Stimulated activated memory B cell treated with anti-CD40 and anti-IgM and Interleukin-4, amounts not matched to agents 10 μg/mL and 1 μg/mL and 100 μg/mL, for 72 hours (primary cell): ENCODE measurements at regions not wholly inside any gene's neighbourhood (a gene's known extent, or its start where the extent isn't known, plus 50 kb on each side); places are given as distances from the start of the nearest gene placed in this dataset.
"Not testable (repeated sequence)": the region's sequence is repeated elsewhere in the genome, so short reads cannot be mapped to it uniquely, and the experiment has no call there.

ENCODE experiments used
- ATAC-seq: fragments of 150-1000 bp; cut with Tn5 transposase; 2 replicates; pipeline ENCODE4 v1.10.0; 2021
- H3K27ac Mint-ChIP-seq: one replicate; pipeline ENCODE4 v1.8.0; 2022; ENCODE audit warnings: mild to moderate bottlenecking, mixed read lengths
- H3K27me3 Mint-ChIP-seq: one replicate; pipeline ENCODE4 v1.8.0; 2022; ENCODE audit warnings: mixed read lengths
- H3K36me3 Mint-ChIP-seq: one replicate; pipeline ENCODE4 v1.8.0; 2022; ENCODE audit warnings: mixed read lengths
- H3K4me1 Mint-ChIP-seq: one replicate; pipeline ENCODE4 v1.8.0; 2022; ENCODE audit warnings: mixed read lengths
- H3K4me3 Mint-ChIP-seq: one replicate; pipeline ENCODE4 v1.8.0; 2022; ENCODE audit warnings: mild to moderate bottlenecking, moderate library complexity, mixed read lengths
- H3K9me3 Mint-ChIP-seq: one replicate; pipeline ENCODE4 v1.8.0; 2022; ENCODE audit warnings: mixed read lengths

GRCh38 chr2:66127656-66128055 is 307.3 kb upstream of the MEIS1 start:
- Mint-ChIP-seq H3K9me3 (peaks cover 2% of the 10 kb centered on the region), H3K27ac (no peak overlapping the region), H3K36me3 (no peaks in the 10 kb centered on the region), H3K27me3 (no peaks in the 10 kb centered on the region), H3K4me1 (no peaks in the 10 kb centered on the region), H3K4me3 (no peak overlapping the region)
- no peak for ATAC-seq

GRCh38 chr2:66127061-66127460 is 307.9 kb upstream of the MEIS1 start:
- Mint-ChIP-seq H3K4me3 (no peak overlapping the region), H3K27ac (no peak overlapping the region), H3K27me3 (no peaks in the 10 kb centered on the region), H3K9me3 (peaks cover 2% of the 10 kb centered on the region), H3K36me3 (no peaks in the 10 kb centered on the region), H3K4me1 (no peaks in the 10 kb centered on the region)
- ATAC-seq, result no peak

GRCh38 chr2:66125951-66126350 is 309.0 kb upstream of the MEIS1 start:
- Mint-ChIP-seq H3K4me3 (no peak overlapping the region), H3K27me3 (no peaks in the 10 kb centered on the region), H3K9me3 (peaks cover 2% of the 10 kb centered on the region), H3K36me3 (no peaks in the 10 kb centered on the region), H3K27ac (no peak overlapping the region), H3K4me1 (no peaks in the 10 kb centered on the region)
- ATAC-seq, result no peak

- H3K36me3 Mint-ChIP-seq, result no peaks in the 10 kb centered on the region
- ATAC-seq, result no peak
- no peaks in the 10 kb centered on the region for H3K4me1 Mint-ChIP-seq
- no peaks in the 10 kb centered on the region for H3K9me3 Mint-ChIP-seq
- H3K27ac Mint-ChIP-seq, result no peak overlapping the region
- H3K4me3 Mint-ChIP-seq, result no peak overlapping the region
- no peaks in the 10 kb centered on the region for H3K27me3 Mint-ChIP-seq
Measured at GRCh38 chr2:66122516-66122915, 312.4 kb upstream of the MEIS1 start.

- no peaks in the 10 kb centered on the region for H3K4me1 Mint-ChIP-seq
- no peak overlapping the region for H3K4me3 Mint-ChIP-seq
- no peak overlapping the region for H3K27ac Mint-ChIP-seq
Measured at GRCh38 chr2:66121946-66122345, 313.0 kb upstream of the MEIS1 start.

GRCh38 chr2:66113988-66114625 is 320.8 kb upstream of the MEIS1 start:
- no peaks in the 10 kb centered on the region for H3K27me3 Mint-ChIP-seq
- H3K9me3 Mint-ChIP-seq, result peaks cover 4% of the 10 kb centered on the region
- H3K4me3 Mint-ChIP-seq, result no peak overlapping the region
- no peak for ATAC-seq
- no peak overlapping the region for H3K27ac Mint-ChIP-seq
- H3K36me3 Mint-ChIP-seq, result no peaks in the 10 kb centered on the region
- H3K4me1 Mint-ChIP-seq, result no peaks in the 10 kb centered on the region

More at GRCh38 chr2:66121946-66122345, 313.0 kb upstream of the MEIS1 start:
- ATAC-seq, result no peak
- Mint-ChIP-seq H3K36me3 (no peaks in the 10 kb centered on the region), H3K27me3 (no peaks in the 10 kb centered on the region), H3K9me3 (no peaks in the 10 kb centered on the region)

GRCh38 chr2:66111706-66112105 is 323.2 kb upstream of the MEIS1 start:
- H3K9me3 Mint-ChIP-seq, result peaks cover 4% of the 10 kb centered on the region
- H3K4me3 Mint-ChIP-seq, result no peak overlapping the region
- no peak for ATAC-seq
- H3K27ac Mint-ChIP-seq, result no peak overlapping the region
- H3K4me1 Mint-ChIP-seq, result no peaks in the 10 kb centered on the region
- H3K36me3 Mint-ChIP-seq, result no peaks in the 10 kb centered on the region
- no peaks in the 10 kb centered on the region for H3K27me3 Mint-ChIP-seq

- no peak for ATAC-seq
- H3K36me3 Mint-ChIP-seq, result no peaks in the 10 kb centered on the region
- no peak overlapping the region for H3K4me3 Mint-ChIP-seq
- H3K9me3 Mint-ChIP-seq, result peaks cover 4% of the 10 kb centered on the region
- H3K4me1 Mint-ChIP-seq, result no peaks in the 10 kb centered on the region
- no peak overlapping the region for H3K27ac Mint-ChIP-seq
- no peaks in the 10 kb centered on the region for H3K27me3 Mint-ChIP-seq
Measured at GRCh38 chr2:66110608-66111007, 324.3 kb upstream of the MEIS1 start.

GRCh38 chr2:66110086-66110485 is 324.8 kb upstream of the MEIS1 start:
- Mint-ChIP-seq H3K9me3 (peaks cover 4% of the 10 kb centered on the region), H3K4me3 (no peak overlapping the region), H3K27ac (no peak overlapping the region), H3K4me1 (no peaks in the 10 kb centered on the region), H3K27me3 (no peaks in the 10 kb centered on the region), H3K36me3 (no peaks in the 10 kb centered on the region)
- no peak for ATAC-seq

GRCh38 chr2:66109419-66109818 is 325.5 kb upstream of the MEIS1 start:
- Mint-ChIP-seq H3K36me3 (no peaks in the 10 kb centered on the region), H3K27me3 (no peaks in the 10 kb centered on the region), H3K4me1 (no peaks in the 10 kb centered on the region), H3K27ac (no peak overlapping the region), H3K9me3 (peaks cover 4% of the 10 kb centered on the region), H3K4me3 (no peak overlapping the region)
- ATAC-seq, result no peak

GRCh38 chr2:66105066-66105753 is 329.7 kb upstream of the MEIS1 start:
- Mint-ChIP-seq H3K36me3 (no peaks in the 10 kb centered on the region), H3K27ac (no peak overlapping the region), H3K27me3 (no peaks in the 10 kb centered on the region), H3K9me3 (no peaks in the 10 kb centered on the region), H3K4me3 (no peak overlapping the region), H3K4me1 (no peaks in the 10 kb centered on the region)
- ATAC-seq, result no peak

GRCh38 chr2:66103581-66103980 is 331.3 kb upstream of the MEIS1 start:
- no peak overlapping the region for H3K27ac Mint-ChIP-seq
- no peak for ATAC-seq
- H3K9me3 Mint-ChIP-seq, result no peaks in the 10 kb centered on the region
- H3K27me3 Mint-ChIP-seq, result no peaks in the 10 kb centered on the region
- no peaks in the 10 kb centered on the region for H3K4me1 Mint-ChIP-seq
- no peaks in the 10 kb centered on the region for H3K36me3 Mint-ChIP-seq
- no peak overlapping the region for H3K4me3 Mint-ChIP-seq

- Mint-ChIP-seq H3K4me3 (no peak overlapping the region), H3K9me3 (no peaks in the 10 kb centered on the region), H3K27me3 (no peaks in the 10 kb centered on the region), H3K36me3 (no peaks in the 10 kb centered on the region), H3K4me1 (no peaks in the 10 kb centered on the region), H3K27ac (no peak overlapping the region)
- no peak for ATAC-seq
Measured at GRCh38 chr2:66101206-66101605, 333.7 kb upstream of the MEIS1 start.

GRCh38 chr2:66095820-66096345 is 339.0 kb upstream of the MEIS1 start:
- Mint-ChIP-seq H3K27me3 (no peaks in the 10 kb centered on the region), H3K9me3 (peaks cover 6% of the 10 kb centered on the region), H3K36me3 (no peaks in the 10 kb centered on the region), H3K4me3 (no peak overlapping the region), H3K27ac (no peak overlapping the region), H3K4me1 (no peaks in the 10 kb centered on the region)
- no peak for ATAC-seq

- H3K4me1 Mint-ChIP-seq, H3K27ac Mint-ChIP-seq, H3K27me3 Mint-ChIP-seq, ATAC-seq, H3K36me3 Mint-ChIP-seq, H3K4me3 Mint-ChIP-seq: not testable (repeated sequence)
- H3K9me3 Mint-ChIP-seq, result peaks cover 14% of the 10 kb centered on the region
Measured at GRCh38 chr2:66094689-66095088, 340.2 kb upstream of the MEIS1 start.

GRCh38 chr2:66093371-66093770 is 341.6 kb upstream of the MEIS1 start:
- Mint-ChIP-seq H3K27ac (no peak overlapping the region), H3K4me1 (no peaks in the 10 kb centered on the region), H3K9me3 (peaks cover 17% of the 10 kb centered on the region), H3K27me3 (no peaks in the 10 kb centered on the region), H3K36me3 (no peaks in the 10 kb centered on the region), H3K4me3 (no peak overlapping the region)
- ATAC-seq, result no peak
